HG03060 (cell line): ENCODE measurements at regions not wholly inside any gene's neighbourhood (a gene's known extent, or its start where the extent isn't known, plus 50 kb on each side); places are given as distances from the start of the nearest gene placed in this dataset.
"Not testable (repeated sequence)": the region's sequence is repeated elsewhere in the genome, so short reads cannot be mapped to it uniquely, and the experiment has no call there.

Experiments used
- ATAC-seq: cut with Tn5 transposase; IDR thresholded peaks from one replicate; pipeline ENCODE4 v1.9.1; 2021; ENCODE audit warnings: low read depth, moderate number of reproducible peaks; ENCODE audit not compliant: unreplicated experiment

GRCh38 chr16:72729552-72729951, 318.4 kb downstream of the ZFHX3 start:
- ATAC-seq = not testable (repeated sequence)

DNA sequence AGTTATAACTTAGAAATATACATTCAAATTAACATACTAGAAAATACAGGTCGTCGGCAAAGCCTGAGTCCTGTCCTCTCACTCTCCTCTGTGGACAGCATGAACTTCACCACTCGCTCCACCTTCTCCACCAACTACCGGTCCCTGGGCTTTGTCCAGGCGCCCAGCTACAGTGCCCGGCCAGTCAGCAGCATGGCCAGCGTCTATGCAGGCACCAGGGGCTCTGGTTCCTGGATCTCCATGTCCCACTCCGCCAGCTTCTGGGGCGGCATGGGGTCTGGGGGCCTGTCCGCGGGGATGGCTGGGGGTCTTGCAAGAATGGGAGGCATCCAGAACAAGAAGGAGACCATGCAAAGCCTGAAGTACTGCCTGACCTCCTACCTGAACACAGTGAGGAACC, 319.4 kb downstream of the ZFHX3 start:
- ATAC-seq = no peak

DNA sequence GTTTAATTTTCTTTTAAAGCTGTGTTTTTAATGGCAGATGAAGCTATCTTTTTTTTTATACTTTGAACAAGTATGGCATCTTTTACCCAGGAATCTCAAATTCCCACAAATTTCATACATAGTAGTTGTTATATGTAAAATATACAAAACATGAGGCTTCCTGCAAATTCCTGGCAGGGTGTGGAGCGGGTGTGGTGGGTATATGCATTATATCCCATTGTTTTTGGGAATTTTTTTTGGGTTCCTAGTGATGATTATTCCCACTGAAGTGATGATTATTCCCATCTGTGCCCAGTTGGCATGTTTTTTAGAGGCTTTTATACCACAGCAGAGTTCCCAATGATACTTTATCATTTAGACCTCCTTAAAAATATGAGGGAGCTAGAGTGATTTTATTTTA, 320.4 kb downstream of the ZFHX3 start:
- no peak for ATAC-seq

DNA sequence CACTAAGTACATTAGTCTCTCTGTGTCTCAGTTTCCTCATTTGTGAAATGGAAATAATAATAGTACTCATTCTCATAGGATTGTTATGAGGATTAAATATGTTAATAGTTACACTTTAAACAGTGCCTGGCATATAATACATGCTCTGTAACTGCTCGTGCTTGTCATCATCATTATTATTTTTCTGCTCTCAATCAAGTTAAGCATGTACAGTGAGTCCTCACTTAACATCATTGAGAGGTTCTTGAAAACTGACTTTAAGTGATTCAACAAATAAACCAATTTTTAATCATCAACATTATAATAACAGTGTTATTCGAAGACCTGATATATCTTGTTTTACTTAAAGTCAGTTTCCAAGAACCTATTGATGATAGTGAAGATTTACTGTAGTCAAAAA, 322.3 kb downstream of the ZFHX3 start:
- ATAC-seq = no peak

- ATAC-seq = no peak
Observed at GRCh38 chr16:72723781-72724180, 324.1 kb downstream of the ZFHX3 start.

- ATAC-seq = no peak
Observed at GRCh38 chr16:72722552-72722951, 325.4 kb downstream of the ZFHX3 start.

DNA sequence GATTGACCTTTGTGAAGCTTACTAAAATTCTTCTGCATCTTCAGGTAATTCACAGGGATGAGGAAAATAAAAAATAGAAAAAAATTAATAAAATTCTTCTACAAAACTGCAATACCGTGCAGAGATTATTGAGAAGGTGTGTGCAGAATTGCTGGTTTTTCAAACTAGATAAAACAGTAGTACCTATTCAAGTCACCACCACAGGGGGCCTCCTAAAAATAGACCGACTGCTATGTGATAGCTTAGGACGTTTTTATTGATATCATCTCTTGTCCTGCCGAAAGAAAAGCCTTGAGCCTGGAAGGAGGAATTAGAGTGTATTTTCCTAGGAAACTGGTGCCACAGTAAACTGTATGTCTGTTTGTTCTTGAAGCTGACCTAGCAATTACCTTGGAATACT, 325.9 kb downstream of the ZFHX3 start:
- ATAC-seq = no peak

- ATAC-seq = no peak
Observed at GRCh38 chr16:72715267-72715666, 332.7 kb downstream of the ZFHX3 start.

DNA sequence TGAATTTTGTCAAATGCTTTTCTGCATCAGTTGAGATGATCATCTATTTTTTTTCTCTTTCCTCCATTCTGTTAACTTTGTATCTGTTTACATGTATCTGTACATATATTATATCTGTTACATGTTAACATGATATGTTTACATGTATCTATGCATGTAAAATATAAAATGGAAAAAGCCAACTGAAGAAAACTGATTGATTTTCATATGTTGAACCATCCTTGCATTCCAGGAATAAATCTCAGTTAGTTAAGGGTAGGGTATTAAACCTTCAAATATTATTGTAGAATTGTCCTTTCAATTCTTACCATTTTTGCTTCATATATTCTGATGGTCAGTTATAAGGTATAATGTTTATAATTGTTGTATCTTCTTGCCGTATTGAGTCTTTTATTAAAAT, 336.1 kb downstream of the ZFHX3 start:
- no peak for ATAC-seq

GRCh38 chr16:72705801-72706200, 342.1 kb downstream of the ZFHX3 start:
- ATAC-seq = no peak

DNA sequence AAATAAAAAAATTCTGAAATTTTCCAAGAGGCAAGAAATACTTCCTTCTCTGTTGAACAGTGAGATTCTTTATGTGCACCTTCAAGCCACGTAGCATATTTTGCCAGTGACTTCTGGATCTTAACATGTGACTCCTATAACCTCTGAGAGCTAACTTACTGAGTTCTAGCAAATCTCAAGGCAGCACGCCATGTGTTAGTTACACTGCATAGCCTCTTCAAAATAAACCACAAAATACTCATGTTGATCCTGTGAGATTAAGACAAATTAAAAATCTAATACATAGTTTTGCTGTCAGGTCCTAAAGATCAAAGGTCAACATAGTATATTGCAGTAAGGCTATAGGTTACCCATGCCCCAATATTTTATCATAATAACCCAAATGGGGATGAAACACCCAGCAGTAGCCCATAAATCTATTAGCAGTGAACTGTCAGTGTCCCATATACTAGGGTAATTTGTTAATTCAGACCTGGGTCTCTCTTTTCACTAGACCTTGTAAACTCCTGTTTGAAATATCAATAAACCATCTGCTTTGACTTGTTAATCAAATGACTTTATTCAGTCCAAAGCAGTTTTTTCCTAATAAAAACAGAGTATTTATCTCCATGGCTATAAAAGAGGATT, 343.1 kb downstream of the ZFHX3 start:
- ATAC-seq = no peak

DNA sequence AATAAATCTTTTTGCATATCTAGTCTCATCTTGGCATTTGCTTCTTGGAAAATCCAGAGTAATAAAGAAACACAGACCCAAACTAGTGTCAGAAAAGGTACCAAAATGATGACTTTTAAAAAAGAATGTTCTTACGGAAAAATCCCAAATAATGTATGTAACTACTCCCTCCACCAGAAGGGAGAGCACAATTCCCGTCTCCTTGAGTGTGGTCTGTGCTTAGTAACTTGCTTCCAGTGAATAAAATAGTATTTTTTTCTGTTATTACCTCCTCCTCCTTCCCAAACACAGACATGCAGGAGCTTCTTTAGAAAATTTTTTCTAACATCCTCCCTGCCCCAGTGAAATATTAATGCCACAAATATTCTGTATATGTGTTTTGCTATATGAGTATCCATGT, 358.1 kb downstream of the ZFHX3 start:
- no peak for ATAC-seq

DNA sequence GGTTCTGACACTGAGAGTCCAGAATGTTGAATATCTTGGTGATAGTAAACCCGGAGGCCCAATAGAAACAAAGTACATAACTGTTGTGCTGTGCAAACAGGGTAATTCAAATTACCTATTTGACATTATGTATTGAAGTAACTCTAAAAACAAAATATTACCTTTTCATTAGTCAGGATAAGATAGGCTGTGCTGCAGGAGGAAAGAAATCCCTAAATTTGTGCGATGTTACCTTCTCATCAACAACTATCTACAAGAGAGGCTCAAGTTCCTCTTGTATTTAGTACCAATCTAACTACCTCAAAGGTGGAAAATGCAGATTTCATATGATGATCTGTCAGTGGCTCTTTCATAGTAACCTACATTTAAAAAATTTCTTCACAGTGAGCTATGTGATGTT, 367.2 kb downstream of the ZFHX3 start:
- ATAC-seq = no peak

DNA sequence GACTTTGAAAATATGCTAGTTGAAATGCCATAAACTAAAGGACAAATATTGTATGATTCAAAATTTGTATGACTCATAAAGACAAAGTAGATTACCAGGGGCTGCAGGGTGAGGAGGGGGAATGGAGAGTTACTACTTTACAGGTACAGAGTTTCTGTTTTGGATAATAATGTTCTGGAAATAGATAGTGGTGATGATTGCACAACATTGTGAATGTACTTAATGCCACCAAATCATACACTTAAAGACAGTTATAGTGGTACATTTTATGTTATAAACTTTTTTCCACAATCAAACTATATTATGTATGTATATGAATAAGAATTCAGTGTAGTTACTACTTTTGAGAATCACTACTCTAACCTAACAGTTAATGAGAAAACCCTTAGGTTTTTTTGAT, 368.1 kb downstream of the ZFHX3 start:
- ATAC-seq = no peak

- no peak for ATAC-seq
Observed at GRCh38 chr16:72677662-72678447, 370.1 kb downstream of the ZFHX3 start.

GRCh38 chr16:72673118-72673517, 374.8 kb downstream of the ZFHX3 start:
- no peak for ATAC-seq

DNA sequence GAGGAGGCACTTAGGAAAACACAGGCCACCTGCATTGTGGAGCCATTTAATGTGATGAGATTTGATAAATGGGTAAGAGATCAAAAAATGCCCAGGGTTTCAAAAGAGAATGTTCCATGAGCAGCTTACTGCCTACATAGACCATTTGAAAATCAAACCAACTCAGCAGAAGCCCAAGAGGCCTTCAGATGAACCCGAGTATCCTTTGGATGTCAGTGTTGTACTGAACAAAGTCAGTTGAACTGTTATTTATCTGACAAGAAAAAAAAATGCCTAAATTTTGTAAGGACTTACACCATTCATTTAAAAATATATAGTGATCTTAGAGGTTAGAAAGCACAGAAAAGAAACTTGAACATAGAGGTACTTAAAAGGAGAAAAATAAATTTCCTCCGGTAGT, 381.7 kb downstream of the ZFHX3 start:
- no peak for ATAC-seq

DNA sequence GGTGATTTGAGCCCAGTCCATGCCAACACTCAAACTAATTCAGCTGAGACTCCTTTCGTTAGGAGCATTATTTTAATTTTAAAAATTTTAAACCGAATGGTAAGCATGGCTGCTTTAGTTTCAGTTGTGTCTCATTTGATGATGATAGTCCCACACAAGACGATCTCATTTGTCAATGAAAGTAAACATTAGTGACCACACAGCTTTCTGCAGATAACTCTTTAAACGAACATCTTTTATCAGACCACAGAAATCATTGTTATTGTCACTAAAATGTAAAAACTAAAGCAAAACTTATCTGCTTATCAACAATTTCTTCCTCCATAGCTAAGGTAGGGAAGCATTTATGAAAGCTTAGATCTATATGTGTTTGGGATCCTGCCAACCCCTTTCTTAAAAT, 382.2 kb downstream of the ZFHX3 start:
- ATAC-seq = no peak

DNA sequence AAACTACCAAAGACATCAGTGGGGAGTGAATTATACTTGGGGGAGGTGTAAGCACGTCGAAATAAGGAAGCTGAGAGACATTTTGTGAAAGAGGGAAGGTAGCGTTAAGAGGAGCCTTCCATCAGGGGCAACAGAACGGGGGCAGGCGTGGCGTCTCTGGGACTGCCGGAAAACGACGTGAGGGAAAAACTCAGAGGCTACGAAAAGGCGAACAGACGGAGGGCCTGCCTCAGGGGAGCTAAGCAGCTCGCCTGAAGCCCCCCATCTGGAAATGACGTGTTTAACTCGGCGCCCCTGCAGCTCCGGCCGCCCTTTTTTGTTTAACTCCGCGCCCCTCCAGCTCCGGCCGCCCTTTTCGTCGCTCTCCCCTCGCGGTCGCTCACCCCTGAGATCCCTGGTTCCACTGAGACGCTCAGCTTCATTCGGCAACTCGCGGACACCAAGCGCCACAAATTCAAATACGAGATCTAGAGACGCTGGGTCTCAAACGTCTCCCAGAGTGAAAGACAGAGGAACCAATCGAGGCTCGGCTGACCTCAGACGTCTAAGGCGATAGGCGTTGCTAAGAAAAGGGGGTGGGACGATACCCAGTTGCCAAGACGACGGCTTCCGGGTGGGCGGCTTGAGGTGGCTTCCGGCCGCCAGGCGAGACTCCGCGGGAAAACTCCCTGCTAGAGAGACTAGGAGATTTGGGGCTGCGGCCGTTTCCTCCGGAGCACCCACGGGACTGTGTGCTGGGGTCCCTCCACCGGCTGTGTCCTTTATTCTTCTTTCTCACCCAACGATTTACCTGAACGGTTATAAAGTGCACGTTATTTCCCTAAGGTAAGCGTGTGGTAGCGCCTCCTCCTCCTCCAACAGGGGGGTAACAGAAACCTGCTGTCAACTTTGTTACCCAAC, 383.2 kb downstream of the ZFHX3 start:
- ATAC-seq = peak; percentile 99

DNA sequence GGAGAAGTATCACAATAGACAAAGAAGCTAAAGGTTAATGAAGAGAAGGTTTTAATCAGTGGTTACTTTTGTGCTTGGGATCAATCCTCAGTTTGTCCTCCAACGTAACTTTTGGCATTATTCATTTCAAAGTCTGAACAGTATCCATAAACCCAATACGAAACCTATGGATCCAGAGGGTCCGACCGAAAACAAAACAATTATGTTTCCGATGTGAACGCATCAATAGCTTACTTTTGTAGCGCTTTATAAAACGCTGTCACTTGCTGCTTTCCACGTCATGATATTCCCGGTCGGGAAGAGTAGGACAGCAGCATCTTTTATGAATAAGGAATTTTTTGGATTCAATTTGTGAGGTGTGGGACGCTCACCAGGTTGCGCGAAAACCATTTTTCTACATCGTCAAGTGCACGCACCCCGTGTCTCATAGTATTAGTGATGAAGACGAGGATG, 383.8 kb downstream of the ZFHX3 start:
- no peak for ATAC-seq
